Mucosa of descending colon (tissue), 3 donors: ENCODE measurements at regions not wholly inside any gene's neighbourhood (a gene's known extent, or its start where the extent isn't known, plus 50 kb on each side); places are given as distances from the start of the nearest gene placed in this dataset.

Experiments
- ATAC-seq: fragments of 200-7000 bp; cut with Tn5 transposase; one replicate; pipeline ENCODE4 v1.9.1; 2020; ENCODE audit warnings: mild to moderate bottlenecking, moderate library complexity
- DNase-seq, 3 donors: peaks; one replicate each; pipeline ENCODE4 v3.0.0-alpha.2; 2020
- H3K36me3 ChIP-seq: fragments of 200-600 bp; one replicate; pipeline ENCODE4 v1.8.0; 2021; ENCODE audit warnings: low read depth, mild to moderate bottlenecking
- H3K4me1 ChIP-seq: fragments of 200-600 bp; one replicate; pipeline ENCODE4 v1.8.0; 2021; ENCODE audit warnings: low read depth, mild to moderate bottlenecking
- H3K4me3 ChIP-seq: fragments of 200-600 bp; one replicate; pipeline ENCODE4 v1.8.0; 2021; ENCODE audit warnings: mild to moderate bottlenecking
- H3K9me3 ChIP-seq: fragments of 200-600 bp; one replicate; pipeline ENCODE4 v1.8.0; 2021; ENCODE audit warnings: mild to moderate bottlenecking
- CTCF ChIP-seq: fragments of 200-600 bp; IDR thresholded peaks from one replicate; pipeline ENCODE4 v1.8.0; 2022; ENCODE audit warnings: antibody characterized with exemption, mild to moderate bottlenecking
- intact Hi-C, 2 donors: fragments of 100-400 bp; cut with DNase I in 1 of 2; cut with micrococcal nuclease in 1 of 2; formaldehyde crosslinking; loops; one replicate each; pipeline versions ENCODE4 v1.11.0 to v1.11.1; 2022; cut with DNase I, micrococcal nuclease
- donor health status: DM: no; HTN: no; CAD: no; lungs with moderate emphysema.
- donor health status: DM: no; HTN: no; CAD: no.
- donor health status: DM: no; HTN: yes; CAD: no.

- no peak for DNase-seq
- no peaks in the 10 kb centered on the region for H3K36me3 ChIP-seq
- intact Hi-C loops = no loop called here
- H3K9me3 ChIP-seq = no peaks in the 10 kb centered on the region
- no peak for ATAC-seq
- H3K4me1 ChIP-seq = no peaks in the 10 kb centered on the region
- no peak overlapping the region for H3K4me3 ChIP-seq
- TF ChIP-seq CTCF = no peak
These were observed 744.3 kb upstream of the ATXN8OS start for GRCh38 chr13:69363360-69363759.

- TF ChIP-seq CTCF = no peak
- no peak for DNase-seq
- no peaks in the 10 kb centered on the region for H3K36me3 ChIP-seq
- H3K4me1 ChIP-seq = no peaks in the 10 kb centered on the region
- intact Hi-C loops = no loop called here
- no peaks in the 10 kb centered on the region for H3K9me3 ChIP-seq
- ATAC-seq = no peak
- no peak overlapping the region for H3K4me3 ChIP-seq
These were observed 776.4 kb upstream of the ATXN8OS start for GRCh38 chr13:69331245-69331644.

DNA sequence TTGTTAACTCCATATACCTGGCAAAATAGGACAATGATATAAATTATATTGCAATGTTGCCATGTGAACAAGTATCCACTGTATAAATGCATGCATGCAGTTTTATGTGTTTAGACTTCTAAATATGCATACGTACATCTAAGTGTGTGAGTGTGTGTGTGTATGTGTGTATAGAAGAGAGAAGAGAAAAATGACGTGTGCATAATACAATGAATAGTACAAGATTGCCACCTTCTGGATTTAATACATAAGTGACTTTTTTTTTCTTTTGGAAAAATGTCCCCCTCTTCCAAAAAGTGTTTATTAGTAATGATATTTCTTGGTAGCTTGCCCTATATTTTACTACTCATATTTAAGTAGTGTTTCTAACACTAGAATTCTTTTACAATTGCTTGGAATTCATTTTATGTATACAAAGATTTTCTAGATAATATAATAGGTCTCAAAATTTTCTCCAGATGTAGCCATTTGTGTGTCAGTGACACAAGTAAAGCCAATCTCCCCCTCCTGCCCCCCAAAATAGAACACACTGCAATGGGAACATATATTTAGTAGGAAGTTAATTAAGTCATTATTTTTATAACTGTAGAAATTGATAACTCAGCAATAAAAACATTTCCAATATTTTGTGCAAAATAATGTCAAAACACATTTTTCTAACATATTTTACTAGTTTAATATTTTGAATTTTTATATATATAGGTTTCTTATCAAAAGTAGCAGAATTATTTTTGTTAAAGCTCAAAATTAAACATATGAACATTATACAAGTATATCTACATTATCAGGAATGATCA, 783.3 kb upstream of the ATXN8OS start:
- no peaks in the 10 kb centered on the region for H3K4me1 ChIP-seq
- intact Hi-C loops = no loop called here
- no peak for TF ChIP-seq CTCF
- H3K9me3 ChIP-seq = no peaks in the 10 kb centered on the region
- H3K36me3 ChIP-seq = no peaks in the 10 kb centered on the region
- DNase-seq (no peak), ATAC-seq (peak; percentile 37)
- no peak overlapping the region for H3K4me3 ChIP-seq

DNA sequence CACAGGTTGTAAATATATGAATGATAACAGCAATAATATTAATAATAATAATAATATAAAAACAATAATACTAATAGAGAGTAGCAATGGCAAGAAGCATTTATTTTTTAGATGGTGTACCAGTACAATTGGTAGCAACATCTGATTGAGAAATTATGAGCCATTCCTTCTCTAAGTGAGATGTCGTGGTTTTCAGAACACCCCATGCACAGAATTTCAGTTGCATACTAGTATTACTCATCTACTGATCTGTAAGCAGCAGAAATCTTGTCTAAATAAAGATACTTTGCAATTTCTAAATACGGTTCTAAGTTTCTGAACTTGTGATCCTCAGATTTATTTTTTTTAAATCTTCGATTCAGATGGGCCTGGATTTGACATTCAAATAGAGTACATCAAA, 788.0 kb upstream of the ATXN8OS start:
- no peaks in the 10 kb centered on the region for H3K36me3 ChIP-seq
- ATAC-seq (no peak), DNase-seq (no peak)
- H3K9me3 ChIP-seq = no peaks in the 10 kb centered on the region
- H3K4me3 ChIP-seq = no peak overlapping the region
- TF ChIP-seq CTCF = no peak
- intact Hi-C loops = no loop called here
- H3K4me1 ChIP-seq = no peaks in the 10 kb centered on the region

GRCh38 chr13:69315039-69315438, 792.6 kb upstream of the ATXN8OS start:
- TF ChIP-seq CTCF = no peak
- H3K36me3 ChIP-seq = no peaks in the 10 kb centered on the region
- H3K9me3 ChIP-seq = no peaks in the 10 kb centered on the region
- H3K4me1 ChIP-seq = no peaks in the 10 kb centered on the region
- intact Hi-C loops = no loop called here
- ATAC-seq (no peak), DNase-seq (no peak)
- H3K4me3 ChIP-seq = no peak overlapping the region
